ENCODE measurements at regions not wholly inside any gene's neighbourhood (a gene's known extent, or its start where the extent isn't known, plus 50 kb on each side); places are given as distances from the start of the nearest gene placed in this dataset.

- no peak overlapping the region for H3K27ac ChIP-seq (ENCODE audit: insufficient read depth, low read length, poor library complexity, severe bottlenecking)
- DNase-seq = no peak
- no peak overlapping the region for H3K4me3 ChIP-seq (ENCODE audit: insufficient read depth, low read depth, low read length, poor library complexity, severe bottlenecking)
- no peaks in the 10 kb centered on the region for H3K9me3 ChIP-seq (ENCODE audit: control insufficient read depth, low read length)
- H3K36me3 ChIP-seq (ENCODE audit: control insufficient read depth, insufficient read depth, low read length) = no peaks in the 10 kb centered on the region
- H3K27me3 ChIP-seq (replicated peaks; ENCODE audit: control insufficient read depth, insufficient read depth, low read length, poor library complexity, severe bottlenecking) = no peaks in the 10 kb centered on the region
- no peaks in the 10 kb centered on the region for H3K4me1 ChIP-seq (ENCODE audit: control insufficient read depth, insufficient read depth, low read length, poor library complexity, severe bottlenecking)
Observed at GRCh38 chr4:80145739-80146138, 51.6 kb upstream of the PRDM8 start.

GRCh38 chr4:80144676-80145470 lies 52.4 kb upstream of the PRDM8 start:
- H3K27me3 ChIP-seq (replicated peaks; ENCODE audit: control insufficient read depth, insufficient read depth, low read length, poor library complexity, severe bottlenecking) = no peaks in the 10 kb centered on the region
- H3K9me3 ChIP-seq (ENCODE audit: control insufficient read depth, low read length) = no peaks in the 10 kb centered on the region
- no peaks in the 10 kb centered on the region for H3K4me1 ChIP-seq (ENCODE audit: control insufficient read depth, insufficient read depth, low read length, poor library complexity, severe bottlenecking)
- DNase-seq = no peak
- H3K27ac ChIP-seq (ENCODE audit: insufficient read depth, low read length, poor library complexity, severe bottlenecking) = no peak overlapping the region
- no peak overlapping the region for H3K4me3 ChIP-seq (ENCODE audit: insufficient read depth, low read depth, low read length, poor library complexity, severe bottlenecking)
- H3K36me3 ChIP-seq (ENCODE audit: control insufficient read depth, insufficient read depth, low read length) = no peaks in the 10 kb centered on the region

GRCh38 chr4:80143307-80143679 lies 54.0 kb upstream of the PRDM8 start:
- H3K9me3 ChIP-seq (ENCODE audit: control insufficient read depth, low read length) = no peaks in the 10 kb centered on the region
- DNase-seq = no peak
- H3K4me1 ChIP-seq (ENCODE audit: control insufficient read depth, insufficient read depth, low read length, poor library complexity, severe bottlenecking) = peaks cover 8% of the 10 kb centered on the region
- H3K27ac ChIP-seq (ENCODE audit: insufficient read depth, low read length, poor library complexity, severe bottlenecking) = no peak overlapping the region
- no peaks in the 10 kb centered on the region for H3K27me3 ChIP-seq (replicated peaks; ENCODE audit: control insufficient read depth, insufficient read depth, low read length, poor library complexity, severe bottlenecking)
- H3K36me3 ChIP-seq (ENCODE audit: control insufficient read depth, insufficient read depth, low read length) = no peaks in the 10 kb centered on the region
- no peak overlapping the region for H3K4me3 ChIP-seq (ENCODE audit: insufficient read depth, low read depth, low read length, poor library complexity, severe bottlenecking)

GRCh38 chr4:80142394-80143306 lies 54.7 kb upstream of the PRDM8 start:
- no peak overlapping the region for H3K4me3 ChIP-seq (ENCODE audit: insufficient read depth, low read depth, low read length, poor library complexity, severe bottlenecking)
- no peaks in the 10 kb centered on the region for H3K27me3 ChIP-seq (replicated peaks; ENCODE audit: control insufficient read depth, insufficient read depth, low read length, poor library complexity, severe bottlenecking)
- no peak overlapping the region for H3K27ac ChIP-seq (ENCODE audit: insufficient read depth, low read length, poor library complexity, severe bottlenecking)
- no peaks in the 10 kb centered on the region for H3K9me3 ChIP-seq (ENCODE audit: control insufficient read depth, low read length)
- H3K4me1 ChIP-seq (ENCODE audit: control insufficient read depth, insufficient read depth, low read length, poor library complexity, severe bottlenecking) = peaks cover 8% of the 10 kb centered on the region
- no peak for DNase-seq
- H3K36me3 ChIP-seq (ENCODE audit: control insufficient read depth, insufficient read depth, low read length) = no peaks in the 10 kb centered on the region

- peaks cover 8% of the 10 kb centered on the region for H3K4me1 ChIP-seq (ENCODE audit: control insufficient read depth, insufficient read depth, low read length, poor library complexity, severe bottlenecking)
- no peaks in the 10 kb centered on the region for H3K36me3 ChIP-seq (ENCODE audit: control insufficient read depth, insufficient read depth, low read length)
- H3K27me3 ChIP-seq (replicated peaks; ENCODE audit: control insufficient read depth, insufficient read depth, low read length, poor library complexity, severe bottlenecking) = no peaks in the 10 kb centered on the region
- no peak overlapping the region for H3K4me3 ChIP-seq (ENCODE audit: insufficient read depth, low read depth, low read length, poor library complexity, severe bottlenecking)
- H3K9me3 ChIP-seq (ENCODE audit: control insufficient read depth, low read length) = no peaks in the 10 kb centered on the region
- H3K27ac ChIP-seq (ENCODE audit: insufficient read depth, low read length, poor library complexity, severe bottlenecking) = no peak overlapping the region
- DNase-seq = no peak
Observed at GRCh38 chr4:80141543-80141942, 55.8 kb upstream of the PRDM8 start.

- H3K4me1 ChIP-seq (ENCODE audit: control insufficient read depth, insufficient read depth, low read length, poor library complexity, severe bottlenecking) = peaks cover 8% of the 10 kb centered on the region
- no peak overlapping the region for H3K4me3 ChIP-seq (ENCODE audit: insufficient read depth, low read depth, low read length, poor library complexity, severe bottlenecking)
- H3K9me3 ChIP-seq (ENCODE audit: control insufficient read depth, low read length) = no peaks in the 10 kb centered on the region
- DNase-seq = no peak
- no peaks in the 10 kb centered on the region for H3K36me3 ChIP-seq (ENCODE audit: control insufficient read depth, insufficient read depth, low read length)
- peak overlapping the region; percentile 35 for H3K27ac ChIP-seq (ENCODE audit: insufficient read depth, low read length, poor library complexity, severe bottlenecking)
- no peaks in the 10 kb centered on the region for H3K27me3 ChIP-seq (replicated peaks; ENCODE audit: control insufficient read depth, insufficient read depth, low read length, poor library complexity, severe bottlenecking)
Observed at GRCh38 chr4:80140194-80140593, 57.1 kb upstream of the PRDM8 start.

GRCh38 chr4:80139671-80140070 lies 57.6 kb upstream of the PRDM8 start:
- peaks cover 8% of the 10 kb centered on the region for H3K4me1 ChIP-seq (ENCODE audit: control insufficient read depth, insufficient read depth, low read length, poor library complexity, severe bottlenecking)
- H3K4me3 ChIP-seq (ENCODE audit: insufficient read depth, low read depth, low read length, poor library complexity, severe bottlenecking) = no peak overlapping the region
- H3K27me3 ChIP-seq (replicated peaks; ENCODE audit: control insufficient read depth, insufficient read depth, low read length, poor library complexity, severe bottlenecking) = no peaks in the 10 kb centered on the region
- peak overlapping the region; percentile 46 for H3K27ac ChIP-seq (ENCODE audit: insufficient read depth, low read length, poor library complexity, severe bottlenecking)
- no peak for DNase-seq
- H3K36me3 ChIP-seq (ENCODE audit: control insufficient read depth, insufficient read depth, low read length) = no peaks in the 10 kb centered on the region
- no peaks in the 10 kb centered on the region for H3K9me3 ChIP-seq (ENCODE audit: control insufficient read depth, low read length)

- Histone ChIP-seq H3K4me3 (ENCODE audit: insufficient read depth, low read depth, low read length, poor library complexity, severe bottlenecking) (no peak overlapping the region), H3K27ac (ENCODE audit: insufficient read depth, low read length, poor library complexity, severe bottlenecking) (peak overlapping the region; percentile 46), H3K4me1 (ENCODE audit: control insufficient read depth, insufficient read depth, low read length, poor library complexity, severe bottlenecking) (peaks cover 8% of the 10 kb centered on the region), H3K27me3 (replicated peaks; ENCODE audit: control insufficient read depth, insufficient read depth, low read length, poor library complexity, severe bottlenecking) (no peaks in the 10 kb centered on the region), H3K36me3 (ENCODE audit: control insufficient read depth, insufficient read depth, low read length) (no peaks in the 10 kb centered on the region), H3K9me3 (ENCODE audit: control insufficient read depth, low read length) (no peaks in the 10 kb centered on the region)
- DNase-seq = peak; percentile 20 to 36 (median 27)
Observed at GRCh38 chr4:80138551-80139538, 58.5 kb upstream of the PRDM8 start.

- Histone ChIP-seq H3K9me3 (ENCODE audit: control insufficient read depth, low read length) (no peaks in the 10 kb centered on the region), H3K4me1 (ENCODE audit: control insufficient read depth, insufficient read depth, low read length, poor library complexity, severe bottlenecking) (peaks cover 8% of the 10 kb centered on the region), H3K27me3 (replicated peaks; ENCODE audit: control insufficient read depth, insufficient read depth, low read length, poor library complexity, severe bottlenecking) (no peaks in the 10 kb centered on the region), H3K4me3 (ENCODE audit: insufficient read depth, low read depth, low read length, poor library complexity, severe bottlenecking) (no peak overlapping the region), H3K36me3 (ENCODE audit: control insufficient read depth, insufficient read depth, low read length) (no peaks in the 10 kb centered on the region), H3K27ac (ENCODE audit: insufficient read depth, low read length, poor library complexity, severe bottlenecking) (no peak overlapping the region)
- DNase-seq = no peak
Observed at GRCh38 chr4:80137631-80138030, 59.7 kb upstream of the PRDM8 start.
